AG10803 (cell line): ENCODE measurements at regions not wholly inside any gene's neighbourhood (a gene's known extent, or its start where the extent isn't known, plus 50 kb on each side); places are given as distances from the start of the nearest gene placed in this dataset.

Experiments
- DNase-seq: peaks from one replicate; pipeline ENCODE4 v3.0.0; 2010; ENCODE audit warnings: low read depth
- H3K4me3 ChIP-seq: 2 replicates; pipeline ENCODE4 v1.5.1; 2011; ENCODE audit warnings: mild to moderate bottlenecking, low read length, control low read depth
- CTCF ChIP-seq: conservative IDR thresholded peaks from 2 replicates; pipeline ENCODE4 v1.5.1; 2011; ENCODE audit warnings: mild to moderate bottlenecking, low read length, control low read depth, inconsistent platforms

- no peak overlapping the region for H3K4me3 ChIP-seq
- no peak for TF ChIP-seq CTCF
- DNase-seq: no peak
Measured at GRCh38 chr21:43305811-43306311, 121.1 kb downstream of the SIK1 start.

GRCh38 chr21:43305336-43305665 is 121.6 kb downstream of the SIK1 start:
- no peak overlapping the region for H3K4me3 ChIP-seq
- no peak for DNase-seq
- TF ChIP-seq CTCF: no peak

- TF ChIP-seq CTCF: no peak
- H3K4me3 ChIP-seq: no peak overlapping the region
- DNase-seq: no peak
Measured at GRCh38 chr21:43304621-43305335, 122.2 kb downstream of the SIK1 start.

GRCh38 chr21:43304206-43304605 is 122.7 kb downstream of the SIK1 start:
- no peak for TF ChIP-seq CTCF
- H3K4me3 ChIP-seq: no peak overlapping the region
- no peak for DNase-seq

- DNase-seq: no peak
- no peak overlapping the region for H3K4me3 ChIP-seq
- no peak for TF ChIP-seq CTCF
Measured at GRCh38 chr21:43303275-43304178, 123.4 kb downstream of the SIK1 start.

GRCh38 chr21:43302769-43303168 is 124.2 kb downstream of the SIK1 start:
- no peak for TF ChIP-seq CTCF
- DNase-seq: no peak
- H3K4me3 ChIP-seq: no peak overlapping the region
